Muscle of leg (tissue), 3 donors: ENCODE measurements at regions not wholly inside any gene's neighbourhood (a gene's known extent, or its start where the extent isn't known, plus 50 kb on each side); places are given as distances from the start of the nearest gene placed in this dataset.

Source experiments
- DNase-seq: peaks from one replicate; pipeline ENCODE4 v3.0.0; 2013
- H3K27ac ChIP-seq: one replicate; pipeline ENCODE4 v1.5.1; 2013; ENCODE audit warnings: mild to moderate bottlenecking, low read length, control low read depth
- H3K27me3 ChIP-seq: one replicate; pipeline ENCODE4 v1.6.1; 2013; ENCODE audit warnings: low read length; ENCODE audit not compliant: control insufficient read depth, insufficient read depth
- H3K36me3 ChIP-seq: one replicate; pipeline ENCODE4 v1.6.1; 2013; ENCODE audit warnings: low read length; ENCODE audit not compliant: control insufficient read depth, insufficient read depth
- H3K4me1 ChIP-seq: one replicate; pipeline ENCODE4 v1.6.1; 2013; ENCODE audit warnings: low read length; ENCODE audit not compliant: control insufficient read depth, insufficient read depth
- H3K4me3 ChIP-seq: one replicate; pipeline ENCODE4 v1.5.1; 2013; ENCODE audit warnings: low read length, control low read depth
- H3K9me3 ChIP-seq: replicated peaks from 2 replicates; pipeline ENCODE4 v1.6.1; 2013; ENCODE audit warnings: low read depth, low read length; ENCODE audit not compliant: control insufficient read depth
- WGBS: methylation state at CpG from one replicate; pipeline ENCODE4 v1.1.5; 2013; ENCODE audit warnings: missing lambda C conversion rate; ENCODE audit not compliant: insufficient coverage; 5-methylcytosine and 5-hydroxymethylcytosine counted together

DNA sequence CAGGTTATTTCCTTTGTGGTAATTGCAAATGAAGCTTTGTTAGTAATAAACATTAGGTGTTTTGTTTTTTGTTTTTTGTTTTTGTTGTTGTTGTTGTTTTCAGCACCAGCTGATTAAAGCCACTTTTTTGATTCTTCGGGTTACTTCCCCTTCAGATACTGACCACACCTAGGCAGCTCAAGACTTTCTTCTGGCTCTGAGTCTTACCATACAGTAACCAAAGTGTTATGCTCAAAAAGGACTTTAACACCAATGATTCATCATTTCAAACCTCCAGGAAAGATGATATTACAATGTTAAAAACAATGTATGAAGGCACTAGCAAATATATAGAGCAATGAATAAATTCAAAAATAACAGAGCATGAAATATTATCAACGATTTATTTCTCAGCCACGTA, 265.2 kb upstream of the SP8 start:
- H3K4me3 ChIP-seq: no peak overlapping the region
- no peak for DNase-seq
- no peaks in the 10 kb centered on the region for H3K36me3 ChIP-seq
- WGBS: no CpG with 5 or more reads among the region's 3 CpGs
- H3K27me3 ChIP-seq: no peaks in the 10 kb centered on the region
- H3K27ac ChIP-seq: no peak overlapping the region
- no peaks in the 10 kb centered on the region for H3K9me3 ChIP-seq
- no peaks in the 10 kb centered on the region for H3K4me1 ChIP-seq

GRCh38 chr7:21054427-21055112, 267.9 kb upstream of the SP8 start:
- 65% methylated on average over 2 of the region's 5 CpGs for WGBS
- no peak for DNase-seq
- H3K4me1 ChIP-seq: no peaks in the 10 kb centered on the region

GRCh38 chr7:21059069-21059468, 272.4 kb upstream of the SP8 start:
- Histone ChIP-seq H3K4me3 (no peak overlapping the region), H3K9me3 (no peaks in the 10 kb centered on the region), H3K27me3 (no peaks in the 10 kb centered on the region), H3K36me3 (no peaks in the 10 kb centered on the region), H3K4me1 (no peaks in the 10 kb centered on the region), H3K27ac (no peak overlapping the region)
- no peak for DNase-seq
- WGBS: 92% methylated on average over 1 of the region's 2 CpGs

More at GRCh38 chr7:21054427-21055112, 267.9 kb upstream of the SP8 start:
- H3K27ac ChIP-seq: no peak overlapping the region
- H3K36me3 ChIP-seq: no peaks in the 10 kb centered on the region
- no peak overlapping the region for H3K4me3 ChIP-seq
- no peaks in the 10 kb centered on the region for H3K9me3 ChIP-seq
- no peaks in the 10 kb centered on the region for H3K27me3 ChIP-seq

DNA sequence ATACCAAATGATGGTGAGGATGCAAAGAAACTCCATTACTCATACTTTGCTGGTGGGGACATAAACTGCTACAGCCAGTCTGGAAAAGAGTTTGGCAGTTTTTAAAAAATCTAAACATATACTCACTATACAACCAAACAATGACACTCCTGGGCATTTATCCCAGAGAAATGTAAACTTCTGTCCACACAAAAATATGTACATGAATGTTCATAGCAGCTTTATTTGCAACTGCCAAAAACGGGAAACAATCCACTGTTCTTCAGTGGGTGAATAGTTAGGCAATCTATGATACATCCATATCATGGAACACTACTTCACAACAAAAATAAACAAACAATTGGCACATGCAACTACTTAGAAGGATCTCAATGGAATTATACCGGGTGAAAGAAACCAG, 276.4 kb upstream of the SP8 start:
- Histone ChIP-seq H3K36me3 (no peaks in the 10 kb centered on the region), H3K9me3 (no peaks in the 10 kb centered on the region), H3K4me3 (no peak overlapping the region), H3K27me3 (no peaks in the 10 kb centered on the region), H3K4me1 (no peaks in the 10 kb centered on the region), H3K27ac (no peak overlapping the region)
- no peak for DNase-seq
- no CpG with 5 or more reads among the region's 2 CpGs for WGBS

DNA sequence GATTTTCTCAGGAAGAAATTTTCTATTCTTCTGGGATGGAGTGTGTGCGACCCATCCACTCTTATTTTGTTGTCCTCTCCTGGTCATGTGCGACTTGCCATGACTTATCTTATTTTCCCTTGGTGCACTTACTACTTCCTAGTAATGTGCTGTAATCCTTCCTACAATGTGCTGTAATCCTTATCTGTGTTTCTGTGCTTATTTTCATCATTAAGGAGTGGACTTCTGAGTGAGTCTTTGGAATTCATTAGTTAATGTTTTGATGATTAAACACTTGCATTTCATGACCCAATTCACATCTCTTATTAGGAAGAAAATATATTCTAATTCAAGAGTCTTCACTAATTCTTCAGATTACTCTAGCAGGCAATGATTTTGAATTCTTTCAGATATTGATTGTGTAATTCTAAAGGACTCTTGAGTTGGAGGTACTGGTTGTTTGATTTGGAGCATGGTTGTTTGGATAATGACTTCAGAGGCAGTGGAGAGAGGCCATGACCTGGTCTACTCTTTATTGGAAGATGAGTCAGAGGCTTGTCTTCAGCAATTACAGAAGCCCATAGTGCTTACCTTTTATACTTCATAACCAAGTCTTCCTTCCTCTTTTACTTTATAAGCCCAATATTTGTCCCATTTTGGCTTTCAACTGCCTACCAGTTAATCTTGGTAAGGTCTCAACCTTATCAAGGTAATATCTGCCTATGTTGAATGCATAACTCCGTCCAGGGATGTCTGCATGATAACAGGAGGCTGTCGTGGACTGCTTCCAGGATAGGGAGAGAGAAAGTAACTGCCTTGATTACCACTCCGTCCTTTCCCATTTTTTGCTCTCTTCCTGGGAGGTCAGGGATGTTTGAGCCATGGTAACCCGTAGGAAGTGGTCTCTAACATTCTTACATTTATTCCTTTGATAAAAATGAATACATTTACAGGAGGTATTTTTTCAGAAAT, 278.3 kb upstream of the SP8 start:
- no peaks in the 10 kb centered on the region for H3K27me3 ChIP-seq
- H3K4me1 ChIP-seq: no peaks in the 10 kb centered on the region
- H3K27ac ChIP-seq: no peak overlapping the region
- no CpG with 5 or more reads among the region's 6 CpGs for WGBS
- H3K4me3 ChIP-seq: no peak overlapping the region
- no peaks in the 10 kb centered on the region for H3K9me3 ChIP-seq
- no peak for DNase-seq
- H3K36me3 ChIP-seq: no peaks in the 10 kb centered on the region

GRCh38 chr7:21066221-21066620, 279.5 kb upstream of the SP8 start:
- H3K9me3 ChIP-seq: no peaks in the 10 kb centered on the region
- WGBS: 53% methylated on average over 3 of the region's 4 CpGs

GRCh38 chr7:21067216-21067615, 280.5 kb upstream of the SP8 start:
- Histone ChIP-seq H3K4me3 (no peak overlapping the region), H3K36me3 (no peaks in the 10 kb centered on the region), H3K4me1 (no peaks in the 10 kb centered on the region), H3K9me3 (no peaks in the 10 kb centered on the region), H3K27ac (no peak overlapping the region), H3K27me3 (no peaks in the 10 kb centered on the region)
- DNase-seq: no peak
- no CpG with 5 or more reads among the region's 4 CpGs for WGBS

More at GRCh38 chr7:21066221-21066620, 279.5 kb upstream of the SP8 start:
- no peak for DNase-seq
- no peaks in the 10 kb centered on the region for H3K27me3 ChIP-seq
- H3K4me3 ChIP-seq: no peak overlapping the region
- H3K27ac ChIP-seq: no peak overlapping the region
- no peaks in the 10 kb centered on the region for H3K36me3 ChIP-seq
- H3K4me1 ChIP-seq: no peaks in the 10 kb centered on the region

- no peaks in the 10 kb centered on the region for H3K27me3 ChIP-seq
- H3K36me3 ChIP-seq: no peaks in the 10 kb centered on the region
- H3K27ac ChIP-seq: no peak overlapping the region
- no peak for DNase-seq
- no peaks in the 10 kb centered on the region for H3K4me1 ChIP-seq
- no peaks in the 10 kb centered on the region for H3K9me3 ChIP-seq
- H3K4me3 ChIP-seq: no peak overlapping the region
- WGBS: no CpG with 5 or more reads among the region's 1 CpG
These were observed 283.9 kb upstream of the SP8 start for GRCh38 chr7:21070571-21071090.

- H3K4me3 ChIP-seq: no peak overlapping the region
- WGBS: no CpG with 5 or more reads among the region's 3 CpGs
These were observed 285.1 kb upstream of the SP8 start for GRCh38 chr7:21071561-21072501.

More at GRCh38 chr7:21071561-21072501, 285.1 kb upstream of the SP8 start:
- Histone ChIP-seq H3K27ac (no peak overlapping the region), H3K9me3 (no peaks in the 10 kb centered on the region), H3K4me1 (no peaks in the 10 kb centered on the region), H3K27me3 (no peaks in the 10 kb centered on the region), H3K36me3 (no peaks in the 10 kb centered on the region)
- DNase-seq: no peak
